Activated T-cell treated with anti-CD3 and anti-CD28 coated beads for 24 hours (primary cell): ENCODE measurements at regions not wholly inside any gene's neighbourhood (a gene's known extent, or its start where the extent isn't known, plus 50 kb on each side); places are given as distances from the start of the nearest gene placed in this dataset.
"Not testable (repeated sequence)": the region's sequence is repeated elsewhere in the genome, so short reads cannot be mapped to it uniquely, and the experiment has no call there.

ENCODE experiments used
- DNase-seq: peaks from one replicate; pipeline ENCODE4 v3.0.0-alpha.2; 2020; ENCODE audit warnings: low read depth

DNA sequence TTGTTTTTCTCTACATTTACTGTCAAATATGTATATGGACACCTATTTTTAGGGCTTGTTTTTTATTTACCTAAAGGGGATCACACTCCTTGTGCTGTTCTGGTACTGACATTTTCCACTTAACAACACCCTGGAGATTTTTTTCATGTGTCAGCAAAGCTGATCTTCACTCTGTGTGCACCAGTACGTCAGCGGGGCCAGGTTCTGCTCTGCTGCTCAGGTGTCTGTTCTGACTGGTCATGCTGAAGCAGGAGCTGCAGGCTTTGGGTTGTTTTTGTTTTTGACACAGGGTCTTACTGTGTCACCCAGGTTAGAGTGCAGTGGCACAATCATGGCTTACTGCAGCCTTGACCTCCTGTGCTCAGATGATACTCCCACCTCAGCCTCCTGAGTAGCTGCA lies 81.9 kb upstream of the CCND2 start:
- DNase-seq, result no peak

DNA sequence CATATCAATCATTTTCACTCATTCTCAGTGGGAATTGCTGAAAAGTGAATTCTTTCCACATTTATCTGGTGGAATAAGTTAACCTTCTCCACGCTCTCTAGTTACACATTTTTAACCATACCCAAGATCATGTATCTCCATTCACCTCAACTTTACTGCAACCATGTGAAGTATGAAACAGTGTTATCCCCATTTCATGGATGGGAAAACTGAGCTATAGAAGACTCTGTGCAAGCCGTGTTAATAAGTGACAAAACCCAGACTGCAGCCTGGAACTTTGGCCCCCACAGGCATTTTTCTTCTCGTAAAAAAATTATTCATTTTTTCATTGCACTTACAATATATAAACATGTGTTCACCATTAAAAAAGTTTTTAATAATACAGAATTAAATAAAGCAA lies 82.4 kb upstream of the CCND2 start:
- DNase-seq, result no peak

DNA sequence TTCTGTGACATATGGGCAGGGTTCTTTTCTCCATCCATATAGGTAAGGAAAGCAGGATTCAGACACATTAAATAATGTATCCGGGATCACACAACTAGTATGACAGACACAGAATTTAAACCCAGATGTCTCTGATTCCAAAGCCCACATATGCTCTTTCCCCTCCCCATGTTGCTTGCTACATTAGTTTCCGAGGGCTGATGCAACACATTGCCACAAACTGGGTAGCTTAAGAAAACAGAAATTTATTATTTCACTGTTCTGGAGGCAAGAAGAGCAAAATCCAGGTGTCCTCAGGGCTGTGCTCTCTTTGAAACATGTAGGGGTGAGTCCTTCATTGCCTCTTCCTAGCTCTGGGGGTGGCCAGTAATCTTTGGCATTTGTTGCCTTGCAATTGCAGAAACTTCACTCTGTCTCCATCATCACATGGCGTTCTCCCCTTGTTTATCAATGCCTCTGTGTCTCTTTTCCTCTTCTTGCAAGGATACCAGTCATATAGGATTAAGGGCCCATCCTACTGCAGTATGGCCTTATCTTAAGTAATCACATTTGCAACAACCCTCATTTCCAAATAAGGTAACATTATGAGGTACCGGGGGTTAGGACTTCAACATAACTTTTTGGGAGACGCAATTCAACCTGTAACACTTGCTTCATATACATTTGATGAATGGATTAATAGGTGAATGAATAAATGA lies 83.0 kb upstream of the CCND2 start:
- no peak for DNase-seq

DNA sequence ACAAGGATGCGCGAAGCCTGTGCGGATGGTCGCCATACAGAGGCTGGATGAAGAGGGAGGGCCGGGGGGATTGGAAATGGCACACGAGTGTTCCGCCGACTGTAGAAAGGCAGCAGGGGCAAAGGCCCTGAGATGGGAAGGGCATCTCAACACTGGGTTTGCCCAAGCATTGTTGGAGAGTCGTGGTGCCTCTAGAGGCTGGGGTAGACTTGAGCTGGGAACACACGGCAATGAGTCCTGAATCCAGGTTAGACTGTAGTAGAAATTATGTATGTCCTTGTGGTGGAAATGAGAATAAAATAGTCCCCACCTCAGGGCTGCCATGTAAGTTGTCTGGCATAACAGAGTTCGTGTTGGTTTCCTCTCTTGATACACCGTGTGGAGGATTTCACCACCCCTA lies 83.8 kb upstream of the CCND2 start:
- DNase-seq, result no peak

DNA sequence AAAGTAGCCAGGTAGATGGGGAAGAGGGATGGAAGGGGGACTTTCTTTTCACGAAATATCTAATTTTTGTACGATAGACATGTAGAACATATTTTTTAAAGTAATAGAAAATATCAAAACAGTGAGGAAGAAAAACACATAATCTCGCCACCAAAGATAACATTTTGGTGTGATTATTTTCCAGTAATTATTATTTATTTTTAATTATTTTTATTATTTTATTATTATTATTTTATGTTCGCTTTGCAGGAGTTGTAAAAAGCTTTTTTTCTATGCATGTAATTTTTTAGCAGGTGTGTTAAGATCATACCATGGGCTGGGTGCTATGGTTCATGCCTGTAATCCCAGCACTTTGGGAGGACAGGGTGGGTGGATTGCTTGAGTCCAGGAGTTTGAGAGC lies 85.6 kb upstream of the CCND2 start:
- no peak for DNase-seq

DNA sequence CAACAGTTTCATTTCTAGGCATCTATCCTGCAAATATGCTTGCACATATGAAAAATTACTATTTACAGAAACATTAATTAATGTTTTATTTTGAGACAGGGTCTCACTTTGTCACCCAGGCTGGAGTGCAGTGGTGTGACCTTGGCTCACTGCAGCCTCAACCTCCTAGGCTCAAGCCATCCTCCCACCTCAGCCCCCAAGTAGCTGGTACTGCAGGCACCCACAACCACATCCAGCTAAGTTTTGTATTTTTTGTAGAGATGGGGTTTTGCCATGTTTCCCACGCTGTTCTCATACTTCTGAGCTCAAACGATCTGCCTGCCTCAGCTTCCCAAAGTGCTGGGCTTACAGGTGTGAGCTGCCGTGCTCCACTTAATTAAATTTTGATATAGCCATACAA lies 86.2 kb upstream of the CCND2 start:
- not testable (repeated sequence) for DNase-seq

DNA sequence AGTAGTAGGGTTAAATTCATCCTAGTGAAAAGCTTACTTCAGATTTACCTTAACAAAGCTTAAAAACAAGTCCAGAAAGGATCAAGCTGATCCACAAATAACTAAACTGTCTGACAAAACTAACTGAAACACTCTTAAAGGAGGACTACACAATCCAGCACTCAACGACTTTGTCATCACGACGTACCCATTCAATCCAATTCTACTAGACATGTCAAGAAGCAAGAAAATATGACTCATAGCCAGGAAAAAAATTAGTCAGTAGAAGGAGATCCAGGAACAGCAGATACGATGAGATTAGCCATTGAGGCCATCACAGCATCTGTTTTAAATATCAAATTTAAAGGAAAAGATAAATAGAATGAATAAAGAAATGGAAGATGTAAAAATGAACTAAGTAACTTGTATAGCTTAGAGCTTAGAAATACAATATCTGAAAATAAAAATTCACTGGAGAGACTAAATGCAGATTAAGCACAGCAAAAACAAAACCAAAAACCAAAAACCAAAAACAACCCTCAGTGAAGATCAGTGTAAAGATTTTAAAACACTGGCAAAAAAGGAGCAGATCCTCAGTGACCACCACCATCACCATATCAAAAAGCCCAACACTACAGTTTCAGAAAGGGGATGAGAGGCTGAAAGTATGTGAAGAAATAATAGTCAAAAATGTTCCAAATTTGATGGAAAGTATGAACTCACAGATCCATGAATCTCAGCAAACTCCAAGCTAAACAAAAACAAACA lies 95.0 kb upstream of the CCND2 start:
- DNase-seq, result no peak

DNA sequence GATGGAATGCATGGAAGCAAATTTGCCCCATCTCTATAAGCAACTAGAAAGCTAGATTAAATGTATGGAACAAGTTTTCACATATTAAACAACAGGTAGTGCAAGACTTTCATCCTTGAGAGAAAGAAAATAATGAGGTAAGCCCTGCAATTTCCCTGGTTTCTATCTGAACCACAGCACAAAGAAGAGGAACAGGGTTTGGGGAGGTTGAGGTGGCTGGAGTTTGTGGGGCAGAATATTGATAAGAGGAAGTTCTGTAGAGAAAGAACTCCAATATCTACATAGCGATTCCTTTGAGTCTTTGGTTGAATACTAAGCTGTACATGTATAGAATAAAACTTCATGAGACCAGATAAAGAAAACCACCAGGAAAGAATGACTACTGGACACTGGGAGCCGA lies 96.3 kb upstream of the CCND2 start:
- DNase-seq, result no peak

DNA sequence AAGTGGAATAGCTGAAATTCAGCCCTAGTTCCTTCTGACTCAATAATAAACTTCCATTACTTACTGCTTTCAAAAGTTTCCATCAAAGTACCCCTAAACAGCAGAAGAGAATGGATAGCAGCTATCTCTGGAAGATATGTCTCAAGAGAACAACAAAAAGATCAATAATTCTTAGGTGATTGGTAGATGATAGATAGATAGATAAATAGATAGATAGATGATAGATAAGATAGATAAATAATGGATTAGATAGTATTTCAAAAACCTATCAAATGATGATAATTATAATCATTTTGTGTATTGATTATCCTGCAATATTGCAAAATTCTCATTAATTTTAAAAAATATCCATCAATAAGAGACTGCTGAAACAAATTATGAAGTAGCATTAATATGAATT lies 97.4 kb upstream of the CCND2 start:
- DNase-seq, result no peak

DNA sequence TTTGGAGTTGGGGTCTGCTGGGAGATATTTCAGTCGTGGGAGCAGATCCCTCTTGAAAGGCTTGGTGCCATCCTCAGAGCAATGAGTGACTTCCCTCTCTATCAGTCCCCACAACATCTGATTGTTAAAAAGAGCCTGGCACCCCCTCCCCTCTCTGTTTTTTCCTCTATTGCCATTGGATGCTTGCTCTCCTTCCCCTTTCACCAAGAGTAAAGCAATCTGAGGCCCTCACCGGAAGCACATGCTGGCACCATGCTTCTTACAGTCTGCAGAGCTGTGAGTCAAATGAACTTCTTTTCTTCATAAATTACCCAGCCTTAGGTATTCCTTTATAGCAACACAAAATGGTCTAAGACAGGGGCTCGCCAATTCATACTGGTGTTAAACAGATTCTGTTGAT lies 99.1 kb upstream of the CCND2 start:
- no peak for DNase-seq

DNA sequence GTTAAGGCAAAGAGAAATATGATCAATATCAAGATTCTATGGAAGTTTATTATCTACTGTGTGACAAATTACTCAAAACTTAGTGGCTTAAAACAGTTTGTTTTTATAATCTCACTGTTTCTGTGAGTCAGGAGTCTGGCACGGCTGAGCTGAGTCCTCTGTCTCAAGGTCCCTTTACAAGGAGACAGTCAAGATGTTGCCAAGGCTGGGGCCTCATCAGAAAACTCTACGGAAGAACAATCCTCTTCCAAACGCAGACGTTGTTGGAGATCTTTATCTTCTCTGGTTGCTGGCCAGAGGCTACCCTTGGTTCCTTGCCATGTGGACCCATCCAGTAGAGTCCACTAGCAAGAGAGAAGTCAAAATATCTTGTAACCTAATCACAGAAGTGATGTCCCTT lies 100.6 kb upstream of the CCND2 start:
- DNase-seq, result no peak

DNA sequence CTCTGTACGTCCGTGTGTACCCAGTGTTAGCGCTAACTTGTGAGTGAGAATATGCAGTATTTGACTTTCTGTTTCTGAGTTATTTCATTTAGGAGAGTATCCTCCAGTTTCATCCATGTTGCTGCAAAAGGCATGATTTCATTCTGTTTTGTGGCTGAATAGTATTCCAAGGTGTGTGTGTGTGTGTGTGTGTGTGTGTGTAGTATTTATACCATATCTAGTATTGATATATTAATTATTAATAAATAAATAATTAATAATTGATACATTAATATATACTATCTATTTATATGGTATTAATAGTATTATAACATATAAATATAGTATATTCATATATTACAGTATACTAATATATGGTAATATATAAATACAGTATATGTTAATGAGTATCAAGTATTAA lies 101.8 kb upstream of the CCND2 start:
- DNase-seq, result no peak

DNA sequence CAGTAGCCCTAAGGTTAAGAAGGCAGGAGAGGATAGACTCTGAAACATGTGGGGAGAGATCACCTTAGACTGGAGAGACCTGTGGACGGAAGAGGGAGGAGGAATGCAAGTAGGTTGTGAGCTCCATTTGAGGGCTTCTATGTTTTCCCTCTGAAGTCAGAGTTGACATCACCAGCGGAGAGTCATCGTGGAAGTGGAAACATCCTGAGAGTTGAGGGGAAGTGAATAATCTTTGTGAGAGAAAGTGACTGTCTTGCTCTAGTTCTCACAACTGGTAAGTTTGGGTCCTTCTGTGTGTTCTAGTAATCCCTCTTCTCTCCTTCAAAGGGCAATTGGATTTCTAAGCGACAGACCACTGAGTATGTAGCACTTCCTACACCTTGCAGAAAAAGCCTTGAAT lies 103.6 kb upstream of the CCND2 start:
- DNase-seq, result no peak

DNA sequence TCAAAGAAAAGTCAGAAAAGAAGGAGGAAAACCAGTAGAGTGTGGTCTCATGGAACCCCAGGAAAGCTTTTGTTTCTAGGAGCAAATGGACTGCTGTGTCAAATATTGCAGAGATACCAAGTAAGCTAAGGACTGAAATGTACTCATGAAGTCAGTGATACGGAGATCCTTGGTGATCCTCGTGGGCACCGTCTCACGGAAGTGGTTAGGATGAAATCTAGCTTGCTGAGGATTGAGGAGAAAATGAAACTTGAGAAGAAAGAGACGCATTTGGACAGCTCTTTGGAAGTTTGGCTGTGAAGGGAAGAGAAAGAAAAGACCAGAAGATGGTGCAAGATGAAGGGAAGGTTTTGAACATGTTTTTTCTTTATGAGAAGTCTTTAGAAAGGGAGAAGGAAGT lies 104.0 kb upstream of the CCND2 start:
- DNase-seq, result no peak

DNA sequence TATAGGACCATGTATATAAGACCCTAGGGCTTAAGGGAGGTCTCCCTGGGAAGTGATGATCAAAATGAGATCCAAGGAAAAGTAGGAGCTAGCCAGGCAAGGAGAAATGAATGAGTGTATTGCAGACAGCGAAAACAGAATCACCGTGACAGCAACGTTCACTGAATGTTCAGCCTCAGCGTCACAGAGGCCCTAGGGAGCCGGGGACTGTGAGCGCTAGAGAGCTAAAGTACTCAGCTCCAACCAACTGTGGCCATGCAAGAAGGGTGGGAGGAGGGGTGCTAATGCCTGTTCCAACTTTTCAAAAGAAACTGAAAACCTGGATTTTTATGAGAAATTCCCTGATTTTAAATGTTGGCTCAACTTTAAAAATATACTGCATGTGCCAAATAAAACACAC lies 105.5 kb upstream of the CCND2 start:
- DNase-seq, result no peak

DNA sequence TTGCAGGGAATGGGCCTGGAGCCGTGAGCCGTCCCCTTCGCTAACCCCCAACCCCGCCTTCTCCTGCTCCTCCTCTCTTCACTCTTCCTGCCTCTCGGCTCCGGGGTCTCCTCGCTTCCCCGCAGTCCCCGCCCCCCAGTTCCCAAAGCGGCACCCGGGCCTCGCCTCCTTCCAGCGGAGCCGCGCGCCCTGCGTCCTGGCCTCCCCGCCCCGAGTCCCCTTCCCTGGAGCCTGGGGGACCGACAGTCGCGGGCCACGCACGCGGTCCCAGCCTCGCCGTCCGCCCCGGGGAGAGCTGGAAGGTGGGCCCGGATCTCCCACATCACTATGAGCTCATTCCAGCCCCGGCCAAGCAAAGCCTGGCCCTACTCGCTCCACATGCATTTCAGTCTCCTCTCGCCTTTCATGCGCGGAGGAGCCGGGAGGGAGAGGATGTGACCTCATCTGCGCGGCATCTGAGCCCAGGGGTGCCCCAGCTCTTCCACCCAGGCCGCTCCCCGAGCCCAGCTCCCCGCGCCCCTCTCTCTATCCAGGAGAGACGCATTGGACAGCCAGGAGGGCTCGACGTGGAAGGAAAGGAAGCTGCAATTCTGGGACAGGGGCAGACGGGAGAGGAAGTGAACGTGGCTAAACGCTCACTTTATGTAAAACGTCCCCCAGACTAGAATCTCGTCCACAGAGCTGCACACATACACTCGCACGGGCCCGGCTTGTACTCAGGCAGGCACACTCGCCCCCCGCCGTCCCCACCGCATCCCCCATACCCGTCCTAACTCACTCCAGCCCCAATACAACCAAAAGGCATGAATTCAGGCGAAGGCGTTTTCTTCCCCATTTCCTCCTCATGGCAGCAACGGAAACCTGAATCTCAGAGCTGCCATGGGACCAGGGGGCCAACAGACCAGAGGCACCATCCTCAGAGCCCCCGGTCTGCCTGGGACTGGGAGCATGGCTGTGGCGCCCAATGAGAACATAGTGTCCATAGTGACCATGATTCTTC lies 108.7 kb upstream of the CCND2 start:
- DNase-seq, result peak; percentile 54

DNA sequence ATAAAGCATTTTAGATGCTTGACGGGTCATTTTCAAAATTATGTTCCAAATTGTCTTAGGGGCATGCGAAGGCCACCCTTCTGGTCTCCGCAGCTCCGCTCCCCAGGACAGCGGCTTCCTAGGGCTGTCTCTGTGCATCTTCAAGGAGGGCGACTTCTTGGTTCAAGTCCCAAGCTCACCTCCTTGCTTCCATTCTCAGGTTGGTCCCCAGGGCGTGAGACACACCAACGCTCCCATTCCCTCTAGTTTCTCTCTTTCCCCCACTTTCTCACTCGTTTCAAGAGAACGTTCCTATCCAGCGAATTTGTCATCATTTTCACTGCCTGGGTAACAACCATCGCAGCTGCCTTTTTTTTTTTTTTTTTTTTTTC lies 109.4 kb upstream of the CCND2 start:
- no peak for DNase-seq

DNA sequence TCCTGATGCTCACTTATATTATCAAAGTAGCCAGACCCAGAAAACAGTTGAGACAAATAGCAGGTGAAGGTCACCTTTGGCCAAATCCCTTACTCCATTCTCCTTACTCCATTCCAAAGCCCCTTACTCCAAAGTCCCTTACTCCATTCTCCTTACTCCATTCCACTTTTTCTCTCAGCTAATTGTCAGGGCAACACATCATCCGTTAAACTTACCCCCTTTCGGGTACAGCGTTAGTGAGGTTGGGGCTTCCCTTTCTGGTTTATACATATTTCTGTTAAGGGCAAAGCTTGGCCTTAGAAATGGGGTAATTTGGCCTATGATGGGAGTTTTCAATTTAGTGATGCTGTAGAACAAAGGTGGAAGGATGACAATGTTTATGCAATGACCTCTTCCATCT lies 111.8 kb upstream of the CCND2 start:
- no peak for DNase-seq

DNA sequence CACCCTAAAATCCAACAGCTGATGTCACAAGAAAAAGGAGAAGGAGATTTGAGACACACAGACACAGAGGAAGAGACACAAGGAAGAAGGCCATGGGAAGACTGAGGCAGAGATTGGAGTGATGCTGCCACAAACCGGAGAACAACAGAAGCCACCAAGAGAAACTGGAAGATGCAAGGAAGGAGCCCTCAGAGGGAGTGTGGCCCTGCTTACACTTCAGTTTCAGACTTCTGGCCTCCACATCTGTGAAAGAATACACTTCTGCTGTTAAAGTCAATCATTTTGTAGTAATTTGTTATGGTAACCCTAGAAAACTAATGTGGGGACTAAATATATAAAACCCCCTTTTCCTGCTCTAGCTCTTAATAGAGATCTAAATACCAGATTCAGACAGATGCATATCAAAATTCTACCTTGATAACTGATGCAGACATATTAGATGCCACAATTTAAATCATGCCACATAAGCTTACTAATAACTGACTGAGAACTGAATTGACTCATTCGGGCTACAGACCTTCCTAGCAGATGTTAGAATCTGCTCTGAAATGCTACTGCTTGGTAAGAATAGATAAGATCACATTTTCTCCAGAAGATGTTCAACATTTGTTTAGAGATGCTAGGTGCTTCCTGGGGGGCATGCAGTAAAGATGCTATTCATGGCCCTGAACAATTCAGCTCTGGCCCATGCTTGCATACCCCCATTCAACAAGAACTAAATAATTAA lies 113.1 kb upstream of the CCND2 start:
- no peak for DNase-seq

DNA sequence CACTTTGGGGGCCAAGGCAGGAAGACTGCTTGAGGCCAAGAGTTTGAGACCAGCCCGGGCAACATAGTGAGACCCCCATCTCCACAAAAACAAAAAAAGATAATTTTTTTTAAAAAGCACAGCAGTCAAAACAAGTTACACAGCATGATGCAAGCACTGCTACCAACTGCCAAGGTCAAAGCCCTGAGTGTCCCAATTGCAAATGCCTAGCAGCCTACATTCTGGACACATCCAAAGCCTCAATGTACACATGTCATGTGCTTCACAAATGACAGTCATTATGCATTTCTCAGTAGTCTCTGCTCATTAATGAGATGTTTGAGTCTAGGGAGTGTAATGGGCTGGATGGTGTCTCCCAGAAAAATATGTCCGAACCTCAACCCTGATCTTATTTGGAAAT lies 113.7 kb upstream of the CCND2 start:
- DNase-seq, result no peak

DNA sequence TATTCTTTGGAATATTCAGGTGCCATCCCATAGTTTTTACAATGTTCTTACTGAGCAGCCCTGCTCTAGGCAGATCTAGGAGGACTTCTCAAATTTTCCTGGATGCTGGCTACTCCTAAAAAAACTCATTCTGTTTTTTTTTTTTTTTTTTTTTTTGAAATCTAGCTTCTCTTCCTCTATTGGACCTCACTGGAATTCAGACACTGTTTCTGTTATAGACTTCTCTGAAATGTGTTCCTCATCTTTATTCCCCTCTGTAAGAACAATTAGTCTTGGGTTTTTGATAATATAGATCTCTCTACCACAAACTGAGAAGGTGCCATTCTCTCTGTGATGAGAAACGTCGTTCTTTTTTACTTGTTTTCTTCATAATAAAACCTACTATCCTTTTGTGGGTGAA lies 115.3 kb upstream of the CCND2 start:
- no peak for DNase-seq

DNA sequence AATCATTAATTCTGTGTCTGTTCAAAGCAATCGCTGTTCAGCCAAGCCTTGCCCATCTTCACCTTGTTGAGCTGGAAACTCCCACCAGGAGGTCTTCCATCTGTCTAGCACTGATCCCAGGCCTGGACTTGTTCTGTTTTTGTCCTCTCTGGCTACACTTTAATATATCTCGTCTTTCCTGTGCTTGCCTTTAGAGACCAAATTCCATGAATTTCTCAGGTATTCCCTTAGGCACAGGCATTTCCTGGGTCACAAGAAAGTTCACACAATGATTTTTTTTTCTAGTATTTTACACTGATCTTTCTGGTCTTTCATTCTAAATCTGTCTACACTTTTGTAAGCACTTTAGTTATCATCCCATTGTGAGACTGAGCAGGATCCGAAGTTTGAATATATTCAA lies 116.4 kb upstream of the CCND2 start:
- no peak for DNase-seq
